Effector memory CD8-positive, alpha-beta T cell (primary cell): ENCODE measurements at regions not wholly inside any gene's neighbourhood (a gene's known extent, or its start where the extent isn't known, plus 50 kb on each side); places are given as distances from the start of the nearest gene placed in this dataset.
"Not testable (repeated sequence)": the region's sequence is repeated elsewhere in the genome, so short reads cannot be mapped to it uniquely, and the experiment has no call there.

Experiments
- ATAC-seq: fragments of 150-1000 bp; cut with Tn5 transposase; replicated peaks from 2 replicates; pipeline ENCODE4 v1.10.0; 2021; ENCODE audit warnings: mild to moderate bottlenecking, moderate library complexity
- DNase-seq, 3 experiments: peaks; one replicate each; pipeline ENCODE4 v3.0.0; 2021
- H3K27ac Mint-ChIP-seq, 2 donors: one replicate each; pipeline ENCODE4 v1.8.0; 2022; ENCODE audit warnings: mild to moderate bottlenecking in 2 of 2, mixed read lengths in 2 of 2, moderate library complexity in 2 of 2
- H3K27me3 Mint-ChIP-seq, 2 donors: one replicate each; pipeline ENCODE4 v1.8.0; 2022; ENCODE audit warnings: mixed read lengths in 2 of 2
- H3K36me3 Mint-ChIP-seq: one replicate; pipeline ENCODE4 v1.8.0; 2022; ENCODE audit warnings: mild to moderate bottlenecking, moderate library complexity, mixed read lengths; ENCODE audit not compliant: insufficient read depth
- H3K4me1 Mint-ChIP-seq, 2 donors: one replicate each; pipeline ENCODE4 v1.8.0; 2022; ENCODE audit warnings: low read depth in 2 of 2, mixed read lengths in 2 of 2
- H3K4me3 Mint-ChIP-seq, 2 donors: one replicate each; pipeline ENCODE4 v1.8.0; 2022; ENCODE audit warnings: mild to moderate bottlenecking in 2 of 2, mixed read lengths in 2 of 2, moderate library complexity in 2 of 2
- H3K9me3 Mint-ChIP-seq, 2 donors: one replicate each; pipeline ENCODE4 v1.8.0; 2022; ENCODE audit warnings: mixed read lengths in 2 of 2

GRCh38 chr7:86985342-86985741 is 74.1 kb downstream of the ELAPOR2 start:
- not testable (repeated sequence) for ATAC-seq, H3K9me3 Mint-ChIP-seq, H3K36me3 Mint-ChIP-seq, H3K27ac Mint-ChIP-seq, H3K4me3 Mint-ChIP-seq, H3K27me3 Mint-ChIP-seq, DNase-seq
- peaks cover 10 to 11% of the 10 kb centered on the region in 2 donors for H3K4me1 Mint-ChIP-seq

GRCh38 chr7:86983654-86984053 is 75.8 kb downstream of the ELAPOR2 start:
- not testable (repeated sequence) for H3K27ac Mint-ChIP-seq, H3K4me3 Mint-ChIP-seq, H3K27me3 Mint-ChIP-seq, H3K36me3 Mint-ChIP-seq, ATAC-seq, H3K9me3 Mint-ChIP-seq, DNase-seq
- H3K4me1 Mint-ChIP-seq = peaks cover 22 to 23% of the 10 kb centered on the region in 2 donors

- H3K27ac Mint-ChIP-seq, H3K36me3 Mint-ChIP-seq, H3K4me3 Mint-ChIP-seq, H3K9me3 Mint-ChIP-seq, ATAC-seq, H3K27me3 Mint-ChIP-seq, DNase-seq: not testable (repeated sequence)
- H3K4me1 Mint-ChIP-seq = peaks cover 26 to 27% of the 10 kb centered on the region in 2 donors
These were observed 77.5 kb downstream of the ELAPOR2 start for GRCh38 chr7:86981937-86982336.

- peaks cover 6% of the 10 kb centered on the region for H3K36me3 Mint-ChIP-seq
- ATAC-seq (no peak), DNase-seq (no peak)
- H3K4me3 Mint-ChIP-seq = no peak overlapping the region
- H3K4me1 Mint-ChIP-seq = peaks cover 30 to 31% of the 10 kb centered on the region in 2 donors
- peaks cover 2 to 9% of the 10 kb centered on the region in 2 donors for H3K9me3 Mint-ChIP-seq
- peak overlapping the region; percentile 2 to 77 for H3K27ac Mint-ChIP-seq
- peaks cover 0 to 3% of the 10 kb centered on the region in 2 donors for H3K27me3 Mint-ChIP-seq
These were observed 78.3 kb downstream of the ELAPOR2 start for GRCh38 chr7:86981127-86981526.

GRCh38 chr7:86980223-86980622 is 79.2 kb downstream of the ELAPOR2 start:
- H3K36me3 Mint-ChIP-seq = peaks cover 6% of the 10 kb centered on the region
- ATAC-seq (no peak), DNase-seq (no peak)
- H3K9me3 Mint-ChIP-seq = peaks cover 0 to 9% of the 10 kb centered on the region in 2 donors
- peaks cover 0 to 4% of the 10 kb centered on the region in 2 donors for H3K27me3 Mint-ChIP-seq
- no peak overlapping the region for H3K4me3 Mint-ChIP-seq
- peak overlapping the region; percentile 77 to 88 for H3K27ac Mint-ChIP-seq
- peaks cover 31 to 32% of the 10 kb centered on the region in 2 donors for H3K4me1 Mint-ChIP-seq

GRCh38 chr7:86978808-86979506 is 80.5 kb downstream of the ELAPOR2 start:
- peak overlapping the region in 1 of 2 donors; percentile 43 for H3K4me3 Mint-ChIP-seq
- H3K36me3 Mint-ChIP-seq = peaks cover 6% of the 10 kb centered on the region
- ATAC-seq (peak; percentile 94), DNase-seq (peak; percentile 2 to 9 (median 7))
- peak overlapping the region; percentile 77 to 88 for H3K27ac Mint-ChIP-seq
- peaks cover 0 to 4% of the 10 kb centered on the region in 2 donors for H3K27me3 Mint-ChIP-seq
- no peaks in the 10 kb centered on the region for H3K9me3 Mint-ChIP-seq
- peaks cover 31 to 32% of the 10 kb centered on the region in 2 donors for H3K4me1 Mint-ChIP-seq

- H3K4me1 Mint-ChIP-seq = peaks cover 32 to 33% of the 10 kb centered on the region in 2 donors
- H3K27ac Mint-ChIP-seq = peak overlapping the region; percentile 14 to 20
- no peak overlapping the region for H3K4me3 Mint-ChIP-seq
- peaks cover 0 to 4% of the 10 kb centered on the region in 2 donors for H3K27me3 Mint-ChIP-seq
- no peak for DNase-seq
- peaks cover 6% of the 10 kb centered on the region for H3K36me3 Mint-ChIP-seq
- no peaks in the 10 kb centered on the region for H3K9me3 Mint-ChIP-seq
- no peak for ATAC-seq
These were observed 82.5 kb downstream of the ELAPOR2 start for GRCh38 chr7:86976958-86977357.

GRCh38 chr7:86975914-86976313 is 83.5 kb downstream of the ELAPOR2 start:
- peaks cover 6% of the 10 kb centered on the region for H3K36me3 Mint-ChIP-seq
- H3K27ac Mint-ChIP-seq = peak overlapping the region; percentile 8 to 20
- peaks cover 0 to 4% of the 10 kb centered on the region in 2 donors for H3K27me3 Mint-ChIP-seq
- ATAC-seq (no peak), DNase-seq (no peak)
- H3K4me1 Mint-ChIP-seq = peaks cover 27 to 28% of the 10 kb centered on the region in 2 donors
- H3K4me3 Mint-ChIP-seq = no peak overlapping the region
- H3K9me3 Mint-ChIP-seq = no peaks in the 10 kb centered on the region

GRCh38 chr7:86975449-86975848 is 84.0 kb downstream of the ELAPOR2 start:
- H3K4me3 Mint-ChIP-seq = no peak overlapping the region
- H3K36me3 Mint-ChIP-seq = peaks cover 6% of the 10 kb centered on the region
- DNase-seq (no peak), ATAC-seq (no peak)
- no peaks in the 10 kb centered on the region for H3K9me3 Mint-ChIP-seq
- H3K27me3 Mint-ChIP-seq = peaks cover 0 to 4% of the 10 kb centered on the region in 2 donors
- H3K27ac Mint-ChIP-seq = peak overlapping the region in 1 of 2 donors; percentile 20
- H3K4me1 Mint-ChIP-seq = peaks cover 23% of the 10 kb centered on the region in 2 donors

- Mint-ChIP-seq H3K27me3 (peaks cover 4 to 6% of the 10 kb centered on the region in 2 donors), H3K36me3 (no peaks in the 10 kb centered on the region), H3K9me3 (no peaks in the 10 kb centered on the region), H3K27ac (no peak overlapping the region), H3K4me1 (peaks cover 6 to 7% of the 10 kb centered on the region in 2 donors), H3K4me3 (no peak overlapping the region)
- DNase-seq (no peak), ATAC-seq (no peak)
These were observed 87.4 kb downstream of the ELAPOR2 start for GRCh38 chr7:86972072-86972471.

- peaks cover under 1 to 2% of the 10 kb centered on the region in 2 donors for H3K4me1 Mint-ChIP-seq
- ATAC-seq = no peak
- no peaks in the 10 kb centered on the region for H3K9me3 Mint-ChIP-seq
- H3K27me3 Mint-ChIP-seq = peaks cover 9 to 12% of the 10 kb centered on the region in 2 donors
- H3K36me3 Mint-ChIP-seq = no peaks in the 10 kb centered on the region
- DNase-seq = no peak
- peak overlapping the region in 1 of 2 donors; percentile 27 for H3K27ac Mint-ChIP-seq
- no peak overlapping the region for H3K4me3 Mint-ChIP-seq
These were observed 88.5 kb downstream of the ELAPOR2 start for GRCh38 chr7:86970986-86971385.

- Mint-ChIP-seq H3K36me3 (no peaks in the 10 kb centered on the region), H3K27me3 (peaks cover 9 to 12% of the 10 kb centered on the region in 2 donors), H3K4me3 (no peak overlapping the region), H3K27ac (peak overlapping the region in 1 of 2 donors; percentile 27), H3K4me1 (peaks cover 0 to 2% of the 10 kb centered on the region in 2 donors), H3K9me3 (no peaks in the 10 kb centered on the region)
- ATAC-seq (no peak), DNase-seq (no peak)
These were observed 88.9 kb downstream of the ELAPOR2 start for GRCh38 chr7:86970547-86970946.

GRCh38 chr7:86969865-86970264 is 89.6 kb downstream of the ELAPOR2 start:
- no peak for ATAC-seq
- H3K9me3 Mint-ChIP-seq = no peaks in the 10 kb centered on the region
- no peak overlapping the region for H3K27ac Mint-ChIP-seq
- no peaks in the 10 kb centered on the region for H3K36me3 Mint-ChIP-seq
- peaks cover 9 to 19% of the 10 kb centered on the region in 2 donors for H3K27me3 Mint-ChIP-seq
- no peak overlapping the region for H3K4me3 Mint-ChIP-seq
- no peak for DNase-seq
- H3K4me1 Mint-ChIP-seq = peaks cover 0 to 2% of the 10 kb centered on the region in 2 donors

- DNase-seq (no peak), ATAC-seq (no peak)
- H3K27me3 Mint-ChIP-seq = peaks cover 9 to 19% of the 10 kb centered on the region in 2 donors
- H3K4me1 Mint-ChIP-seq = peaks cover 0 to 2% of the 10 kb centered on the region in 2 donors
- no peaks in the 10 kb centered on the region for H3K9me3 Mint-ChIP-seq
- no peaks in the 10 kb centered on the region for H3K36me3 Mint-ChIP-seq
- no peak overlapping the region for H3K4me3 Mint-ChIP-seq
- H3K27ac Mint-ChIP-seq = no peak overlapping the region
These were observed 90.8 kb downstream of the ELAPOR2 start for GRCh38 chr7:86968618-86969017.
